ENCODE measurements at regions not wholly inside any gene's neighbourhood (a gene's known extent, or its start where the extent isn't known, plus 50 kb on each side); places are given as distances from the start of the nearest gene placed in this dataset.

DNA sequence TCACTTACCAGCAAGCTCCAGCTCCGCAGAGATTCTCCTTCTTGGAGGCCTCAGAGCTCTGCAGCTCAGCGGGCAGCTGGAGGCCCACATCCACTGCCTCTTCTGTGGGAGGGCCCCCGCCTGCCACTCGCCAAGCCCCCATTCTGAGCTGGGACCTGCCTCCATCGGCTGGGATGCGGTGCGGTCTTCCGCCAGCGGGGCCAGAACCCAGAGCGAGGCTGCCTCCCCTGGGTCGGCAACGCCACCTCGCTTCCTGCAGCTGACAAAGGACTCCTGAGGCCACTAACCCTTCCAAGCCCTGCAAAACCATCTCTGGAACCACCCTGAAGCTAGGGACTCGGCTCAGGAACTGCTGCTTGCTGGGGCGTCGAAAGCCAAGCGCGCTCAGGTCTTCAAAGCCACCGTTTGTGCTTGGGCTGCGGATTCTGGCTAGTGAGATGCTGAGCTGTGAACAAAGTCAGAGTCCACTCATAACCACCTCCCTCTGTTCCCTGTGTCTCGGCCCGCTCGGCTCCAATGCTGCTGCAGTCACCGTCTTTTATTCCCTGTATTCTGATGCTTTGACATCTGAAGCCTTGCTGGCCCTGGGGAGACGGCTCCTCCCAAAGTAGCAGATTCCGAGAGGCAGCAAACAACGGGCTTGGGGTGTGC lies 174.3 kb downstream of the ENGASE start:
- no peak for DNase-seq (ENCODE audit: low spot score)

DNA sequence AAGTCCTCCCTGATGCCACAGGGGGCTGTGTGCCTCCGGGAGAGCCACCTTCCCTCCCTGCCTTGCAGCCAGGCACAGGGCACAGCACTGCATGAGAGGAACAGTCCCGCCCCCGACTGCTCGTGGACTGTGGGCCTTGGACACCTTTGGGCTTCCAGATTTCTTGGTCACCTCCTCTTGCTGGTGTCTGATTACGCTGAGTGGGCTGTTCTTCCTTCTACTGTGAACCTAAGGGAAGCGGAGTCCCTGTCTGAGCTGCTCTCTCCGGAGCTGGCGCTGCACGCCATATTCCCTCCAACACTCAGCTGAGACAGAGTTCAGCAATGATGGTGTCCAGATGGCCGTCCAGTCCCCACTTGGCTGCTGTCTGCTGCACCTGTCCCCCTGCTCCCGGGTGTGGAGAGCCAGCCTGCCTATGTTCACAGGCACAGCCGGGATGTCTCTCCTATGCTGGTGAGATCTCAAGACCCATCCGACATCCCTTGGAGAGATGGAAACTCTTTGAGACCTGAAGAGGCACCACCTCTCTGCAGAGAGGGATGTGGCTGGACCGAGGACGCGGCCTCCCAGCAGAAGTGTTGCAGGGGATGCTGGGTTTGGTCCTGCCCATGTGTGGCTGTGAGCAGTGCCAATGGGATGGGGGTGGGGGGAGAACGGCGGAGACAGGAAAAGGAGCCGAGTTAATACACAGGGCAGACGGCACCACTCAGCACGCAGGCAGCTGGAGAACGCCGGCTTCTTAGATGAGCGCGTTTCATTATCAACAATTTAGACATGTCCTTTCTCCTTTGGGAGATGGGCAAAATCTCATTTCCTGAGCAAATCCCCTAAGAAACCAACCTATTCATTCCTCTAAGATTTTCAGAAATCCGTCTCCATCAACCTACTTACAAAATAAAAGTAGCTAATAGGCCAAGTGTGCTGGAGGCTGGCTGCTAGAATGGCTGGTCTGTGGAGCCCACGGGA lies 171.9 kb downstream of the ENGASE start:
- DNase-seq (ENCODE audit: low spot score), result no peak

DNA sequence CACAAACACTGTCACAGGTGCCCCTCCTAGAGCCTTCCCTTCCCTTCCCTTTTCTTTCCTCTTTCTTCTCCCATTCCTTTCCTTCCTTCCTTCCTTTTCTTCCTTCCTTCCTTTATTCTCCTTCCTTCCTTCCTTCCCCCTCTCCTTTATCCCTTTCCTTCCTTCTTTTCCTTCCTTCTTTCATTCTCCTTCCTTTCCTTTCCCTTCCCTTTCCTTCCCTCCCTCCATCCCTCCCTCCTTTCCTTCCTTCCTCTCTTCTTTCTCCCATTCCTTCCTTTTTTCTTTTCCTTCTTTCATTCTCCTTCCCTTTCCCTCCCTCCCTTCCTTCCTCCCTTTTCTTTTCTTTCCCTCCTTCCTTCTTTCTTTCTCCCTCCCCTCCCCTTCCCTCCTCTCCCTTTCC lies 170.0 kb downstream of the ENGASE start:
- no peak for DNase-seq (ENCODE audit: low spot score)

DNA sequence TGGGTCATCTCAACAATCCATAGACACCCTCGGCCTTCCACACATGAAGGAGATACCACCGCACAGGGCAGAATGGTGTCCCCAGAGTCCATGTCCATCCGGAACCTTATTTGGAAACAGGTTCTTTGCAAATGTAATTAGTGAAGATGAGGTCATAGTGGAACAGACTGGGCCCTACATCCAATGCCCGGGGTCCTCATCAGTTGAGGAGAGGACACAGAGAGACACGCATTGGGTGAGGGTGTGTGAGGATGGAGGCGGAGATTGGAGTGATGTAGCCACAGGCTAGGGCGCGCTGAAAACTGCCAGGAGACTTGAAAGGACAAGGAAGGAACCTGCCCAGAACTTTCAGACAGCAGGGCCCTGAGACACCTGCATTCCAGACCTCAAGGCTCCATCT lies 169.4 kb downstream of the ENGASE start:
- no peak for DNase-seq (ENCODE audit: low spot score)

DNA sequence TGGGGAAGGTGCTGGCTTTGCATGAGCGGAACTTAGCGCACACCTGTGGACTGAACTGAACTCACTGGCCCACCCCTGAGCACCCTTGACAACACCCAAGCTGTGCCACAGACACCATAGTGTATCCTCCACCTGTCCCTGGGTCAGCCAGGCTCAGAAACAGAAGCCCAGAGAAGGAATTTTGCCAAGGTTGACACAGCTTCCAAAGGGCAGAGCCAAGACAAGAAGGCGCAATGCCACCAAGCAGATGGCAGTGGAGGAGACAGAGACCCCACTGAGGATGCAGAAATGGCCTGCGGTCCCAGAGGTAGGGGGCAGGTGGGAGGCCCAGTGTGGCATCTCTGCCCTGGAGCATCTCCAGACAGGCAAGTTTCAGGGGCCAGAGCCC lies 169.0 kb downstream of the ENGASE start:
- DNase-seq (ENCODE audit: low spot score), result no peak

DNA sequence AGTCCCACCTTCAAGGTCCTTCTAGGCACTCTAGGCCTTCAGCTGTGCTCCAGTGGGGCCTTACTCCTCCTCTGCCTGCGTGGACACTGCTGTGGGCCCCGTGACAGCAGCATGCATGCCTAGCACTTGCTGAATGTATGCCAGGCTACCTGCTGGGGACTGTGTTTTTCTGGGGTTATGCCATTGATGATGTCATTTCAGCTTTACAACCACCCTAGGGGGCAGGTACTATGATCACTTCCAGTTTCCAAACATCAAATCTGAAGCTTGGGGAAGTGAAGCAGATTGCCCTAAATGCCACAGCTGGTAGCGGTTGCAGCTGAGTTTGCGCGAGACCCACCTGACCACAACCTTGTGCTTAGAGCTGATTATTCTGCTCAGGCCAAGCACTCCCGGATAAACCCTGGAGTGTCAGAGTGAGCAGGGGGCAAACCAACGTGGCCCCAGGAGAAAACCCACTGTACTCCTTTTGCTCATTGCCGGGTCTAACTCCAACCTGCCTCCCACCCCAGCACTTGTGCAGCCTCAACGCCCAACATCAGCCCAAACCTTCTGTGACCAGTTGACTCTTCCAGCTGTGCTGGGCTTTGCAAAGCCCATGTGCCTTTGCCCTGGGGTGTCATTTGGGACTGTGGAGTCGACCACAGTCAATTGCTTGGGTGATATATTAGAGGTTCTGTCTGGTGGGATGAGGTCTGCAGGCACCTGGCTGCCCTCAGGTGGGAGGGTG lies 168.4 kb downstream of the ENGASE start:
- DNase-seq (ENCODE audit: low spot score), result no peak

DNA sequence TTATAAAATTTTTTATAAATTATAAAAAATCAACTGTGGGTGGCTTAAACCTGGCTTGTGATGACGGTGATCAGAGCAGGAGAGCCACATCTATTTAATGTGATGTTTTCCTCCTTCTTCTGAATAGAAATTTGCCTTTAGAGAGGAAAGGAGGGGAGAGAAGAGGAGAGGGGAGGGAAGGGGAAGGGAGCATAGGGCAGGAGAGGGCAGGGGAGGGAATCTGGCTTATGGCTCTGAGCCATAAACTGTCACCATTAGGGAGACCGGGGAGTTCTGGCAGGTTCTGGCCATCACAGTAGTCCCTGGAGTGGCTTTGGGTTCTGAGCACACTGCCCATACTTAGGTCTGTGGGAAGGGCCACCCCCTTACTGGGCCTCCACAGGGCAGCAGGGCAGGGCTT lies 167.8 kb downstream of the ENGASE start:
- no peak for DNase-seq (ENCODE audit: low spot score)

DNA sequence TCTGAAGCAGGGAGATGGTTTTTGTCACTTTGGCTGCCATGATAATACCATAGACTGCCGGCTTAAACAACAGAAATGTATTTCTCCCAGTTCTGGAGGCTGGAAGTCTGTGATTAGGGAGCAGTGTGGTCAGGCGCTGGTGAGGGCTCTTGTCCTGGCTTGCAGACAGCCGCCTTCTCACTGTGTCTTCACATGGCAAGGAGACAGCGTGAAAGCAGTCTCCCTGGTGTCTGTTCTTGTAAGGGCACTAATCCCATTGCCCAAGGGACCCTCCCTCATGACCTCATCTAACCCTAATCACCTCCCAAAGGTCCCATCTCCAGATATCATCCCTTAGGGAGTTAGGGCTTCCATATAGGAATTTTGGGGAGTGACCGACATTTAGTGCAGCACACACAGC lies 167.0 kb downstream of the ENGASE start:
- no peak for DNase-seq (ENCODE audit: low spot score)

DNA sequence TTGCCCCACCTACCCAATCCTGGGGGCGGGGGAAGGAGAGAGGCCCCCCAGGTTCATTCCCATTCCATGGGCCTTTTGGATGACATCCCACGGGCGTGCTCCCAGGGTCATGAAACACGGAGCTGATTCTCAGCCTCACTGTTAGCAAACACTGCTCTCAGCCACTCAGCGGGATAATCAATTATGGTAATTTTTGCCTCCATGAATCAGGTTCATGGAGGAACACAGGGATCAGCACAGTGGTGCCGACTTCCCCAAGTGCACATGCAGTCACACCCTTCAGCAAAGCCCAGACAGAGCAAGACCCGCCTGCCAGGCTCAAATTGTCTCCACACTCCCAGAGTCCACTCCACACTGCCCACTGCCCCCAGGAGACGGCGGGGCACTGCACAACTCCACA lies 164.6 kb downstream of the ENGASE start:
- no peak for DNase-seq (ENCODE audit: low spot score)

DNA sequence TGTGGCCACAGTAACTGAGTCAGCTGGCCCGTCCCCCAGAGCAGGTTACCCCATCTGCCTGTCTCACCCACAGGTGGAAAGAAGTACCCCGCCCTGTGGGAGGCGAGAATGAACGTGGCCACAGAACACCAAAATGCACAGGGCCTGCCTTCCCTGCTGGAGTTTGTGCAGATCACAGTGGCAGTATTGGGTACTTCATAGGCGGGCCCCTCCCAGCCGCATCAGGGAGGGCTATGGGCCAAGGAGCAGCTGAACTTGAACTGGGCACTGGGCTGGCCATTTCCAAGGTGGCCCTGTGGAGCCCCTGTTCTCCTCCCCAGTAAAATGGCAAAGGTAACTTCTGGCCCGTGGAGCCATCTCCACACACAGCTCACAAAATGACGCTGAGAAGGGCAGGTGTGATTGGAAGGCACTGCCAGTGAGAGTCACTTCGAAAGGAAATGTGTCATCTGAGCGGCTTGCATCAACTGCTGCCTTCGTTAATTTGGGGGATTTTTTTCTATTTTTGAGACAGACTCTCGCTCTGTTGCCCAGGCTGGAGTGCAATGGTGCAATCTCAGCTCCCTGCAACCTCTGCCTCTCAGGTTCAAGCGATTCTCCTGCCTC lies 162.9 kb downstream of the ENGASE start:
- no peak for DNase-seq (ENCODE audit: low spot score)

DNA sequence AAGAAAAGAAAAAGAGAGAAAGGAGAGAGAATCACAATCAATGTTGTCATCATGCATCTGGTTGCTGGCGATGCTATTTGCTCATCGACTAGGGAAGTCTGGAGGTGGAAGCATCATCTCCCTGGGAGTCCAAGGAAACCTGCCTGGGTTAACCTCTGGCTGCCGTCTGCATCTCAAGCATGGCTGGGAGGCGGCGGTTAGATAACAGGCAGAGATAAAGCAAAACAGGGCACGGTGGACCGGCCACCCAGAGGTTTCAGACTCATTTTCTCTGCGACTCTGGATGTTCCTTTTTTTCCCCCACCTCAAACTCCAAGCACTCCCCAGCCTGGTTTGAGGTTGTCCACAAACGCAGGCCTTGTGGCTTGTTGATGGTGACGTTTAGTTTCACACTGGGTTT lies 161.2 kb downstream of the ENGASE start:
- DNase-seq (ENCODE audit: low spot score), result no peak

DNA sequence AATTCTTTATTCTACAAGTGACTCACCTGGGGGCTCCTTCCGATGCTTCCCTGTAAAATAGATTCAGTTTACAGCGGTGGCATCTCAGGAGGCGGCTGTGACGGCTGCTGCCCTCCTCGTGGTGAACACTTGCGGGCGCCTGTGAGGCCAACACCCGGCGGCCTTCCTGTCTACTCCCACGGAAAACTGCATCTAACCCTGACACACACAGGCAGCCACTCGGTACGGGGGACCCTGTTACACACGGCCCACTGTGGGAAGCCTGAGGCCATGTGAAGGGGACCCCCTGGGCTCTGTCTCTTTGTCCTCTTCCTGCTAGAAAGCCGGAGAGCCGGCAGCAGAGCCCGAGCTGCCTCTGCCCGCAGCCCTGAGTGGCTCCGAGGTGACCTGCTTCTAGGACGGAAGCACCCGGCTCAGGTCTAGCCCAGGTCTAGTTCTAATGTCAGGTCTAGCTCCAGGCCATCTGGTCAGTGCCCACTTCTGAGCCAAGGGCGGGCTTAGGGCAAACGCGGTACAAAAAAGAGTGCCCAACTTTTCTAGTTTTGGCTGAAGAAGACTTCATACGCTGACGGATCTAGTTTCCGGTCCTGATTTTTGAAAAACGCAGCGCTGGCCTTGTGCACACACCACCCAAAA lies 159.4 kb downstream of the ENGASE start:
- DNase-seq (ENCODE audit: low spot score), result no peak

DNA sequence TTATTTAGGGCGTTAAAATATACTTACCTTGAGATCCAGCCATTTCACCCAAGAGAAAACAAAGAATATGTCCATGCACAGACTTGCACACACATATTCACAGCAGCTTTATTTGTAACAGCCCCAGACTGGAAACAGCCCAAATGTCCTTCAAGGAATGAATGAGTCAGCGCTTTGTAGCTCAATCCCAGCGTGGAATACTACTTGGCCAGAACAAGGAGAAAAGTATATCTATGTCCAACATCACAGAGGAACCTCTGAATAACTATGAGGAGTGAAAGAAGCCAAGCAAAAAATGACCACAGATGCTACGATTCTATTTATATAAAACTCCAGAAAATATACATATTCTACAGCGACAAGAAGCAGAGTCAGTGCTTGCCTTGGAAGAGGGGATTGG lies 158.3 kb downstream of the ENGASE start:
- DNase-seq (ENCODE audit: low spot score), result no peak

DNA sequence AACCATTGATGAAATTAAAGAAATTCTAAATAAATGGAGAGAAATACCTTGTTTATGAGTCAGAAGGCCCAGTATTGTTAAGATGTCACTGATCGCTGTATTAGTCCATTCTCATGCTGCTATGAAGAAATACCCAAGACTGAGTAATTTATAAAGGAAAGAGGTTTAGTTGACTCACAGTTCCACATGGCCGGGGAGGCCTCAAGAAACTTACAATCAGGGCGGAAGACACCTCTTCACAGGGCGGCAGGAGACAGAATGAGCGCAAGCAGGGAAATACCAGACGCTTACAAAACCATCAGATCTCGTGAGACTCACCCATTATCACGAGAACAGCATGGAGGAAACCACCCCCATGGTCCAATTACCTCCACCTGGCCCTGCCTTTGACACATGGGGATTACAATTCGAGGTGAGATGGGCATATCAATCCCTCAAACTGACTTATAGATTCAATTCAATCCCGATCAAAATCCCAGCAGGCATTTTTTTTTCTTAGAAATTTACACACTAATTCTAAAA lies 157.2 kb downstream of the ENGASE start:
- DNase-seq (ENCODE audit: low spot score), result no peak

DNA sequence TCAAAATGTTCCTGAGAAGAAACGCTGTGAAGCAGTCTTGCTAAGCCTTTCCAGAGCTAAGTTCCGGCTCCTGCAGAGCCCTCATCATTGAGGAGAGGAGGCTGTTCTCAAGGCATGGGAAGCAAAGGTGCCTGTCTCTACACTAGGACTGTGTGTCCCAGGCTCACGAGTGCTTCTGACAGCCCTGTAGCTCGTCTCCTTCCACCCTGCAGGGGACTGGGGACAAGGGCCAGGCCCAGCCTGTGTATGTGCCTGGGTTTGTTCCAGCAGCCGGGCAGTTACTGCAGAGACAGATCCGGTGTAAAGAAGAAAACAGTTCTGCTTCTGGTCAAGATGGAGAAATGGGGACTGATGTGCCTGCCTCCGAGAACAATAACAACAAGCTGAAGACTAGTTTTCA lies 156.0 kb downstream of the ENGASE start:
- no peak for DNase-seq (ENCODE audit: low spot score)

DNA sequence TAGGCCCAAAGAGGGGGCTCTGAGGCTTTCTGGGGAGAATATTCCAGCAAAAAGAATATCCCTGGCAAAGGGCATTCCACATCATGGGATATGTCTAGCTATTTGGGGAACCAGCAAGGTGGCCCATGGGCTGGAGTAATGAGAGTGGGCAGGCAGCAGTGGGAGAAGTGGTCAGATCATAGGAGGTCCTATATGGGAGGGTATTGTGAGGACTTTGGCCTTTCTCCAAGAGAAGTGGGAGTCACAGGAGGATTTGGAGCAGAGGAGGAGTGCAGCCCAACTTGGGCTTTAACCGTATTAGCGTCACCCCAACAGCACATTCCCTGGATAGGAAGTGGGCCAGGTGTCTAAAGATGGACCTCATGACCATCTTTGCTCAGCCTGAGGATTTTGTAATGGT lies 151.4 kb downstream of the ENGASE start:
- no peak for DNase-seq (ENCODE audit: low spot score)

DNA sequence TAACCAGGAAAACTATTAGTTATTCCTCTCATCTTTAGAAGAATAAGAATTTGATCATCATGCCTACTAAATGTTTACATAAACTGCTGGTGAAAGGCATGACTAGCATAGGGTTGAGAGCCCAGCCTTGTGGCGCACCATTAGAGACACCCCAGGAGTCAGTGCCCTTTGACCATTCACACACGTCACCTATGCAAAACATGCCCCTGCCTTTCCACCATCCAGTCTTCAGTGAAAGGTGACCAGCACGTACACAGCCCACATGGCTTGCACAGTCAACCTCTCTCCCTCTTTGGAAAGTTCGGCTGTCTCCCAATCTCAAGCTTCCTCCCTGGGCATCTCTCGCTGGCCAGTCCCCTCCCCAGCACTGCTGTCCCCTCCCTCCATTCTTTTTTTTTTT lies 150.3 kb downstream of the ENGASE start:
- DNase-seq (ENCODE audit: low spot score), result no peak

DNA sequence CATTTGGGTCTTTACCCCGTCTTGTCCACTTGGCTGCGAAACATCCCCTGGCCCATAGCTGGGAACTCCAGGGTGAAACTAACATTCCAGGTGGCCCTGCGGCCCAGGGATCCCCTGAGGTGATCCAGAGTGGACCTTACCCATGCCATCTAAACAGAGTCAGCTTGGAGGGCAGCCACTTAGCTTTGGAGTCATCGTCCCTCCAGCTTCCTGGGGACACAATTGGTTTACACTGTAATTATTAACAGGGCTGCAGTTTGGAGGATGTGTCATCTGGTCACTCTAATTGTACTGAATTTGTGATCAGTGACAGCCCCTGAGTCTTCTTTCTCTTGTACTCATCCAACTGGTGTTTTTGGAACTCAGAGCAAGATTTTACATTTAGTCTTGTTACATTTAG lies 149.9 kb downstream of the ENGASE start:
- DNase-seq (ENCODE audit: low spot score), result no peak

DNA sequence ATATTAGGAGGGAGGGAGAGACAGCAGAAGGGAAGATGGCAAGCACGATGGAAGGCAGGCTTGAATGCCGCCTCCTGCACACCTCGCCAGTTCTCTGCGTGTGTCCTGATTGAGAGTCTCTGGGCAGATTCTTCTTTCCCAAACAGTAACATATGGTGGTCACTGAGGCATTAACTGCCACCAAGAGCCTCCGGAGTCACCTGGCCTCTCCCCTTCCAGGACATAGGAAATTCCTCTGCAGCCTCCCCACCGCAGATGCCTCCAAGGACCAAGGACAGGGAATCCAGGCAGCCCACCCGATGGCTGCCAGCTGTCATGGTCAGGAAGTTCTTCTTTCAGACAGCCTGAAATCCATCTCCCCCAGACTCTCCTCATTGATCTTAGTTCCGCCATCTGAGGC lies 149.3 kb downstream of the ENGASE start:
- no peak for DNase-seq (ENCODE audit: low spot score)

DNA sequence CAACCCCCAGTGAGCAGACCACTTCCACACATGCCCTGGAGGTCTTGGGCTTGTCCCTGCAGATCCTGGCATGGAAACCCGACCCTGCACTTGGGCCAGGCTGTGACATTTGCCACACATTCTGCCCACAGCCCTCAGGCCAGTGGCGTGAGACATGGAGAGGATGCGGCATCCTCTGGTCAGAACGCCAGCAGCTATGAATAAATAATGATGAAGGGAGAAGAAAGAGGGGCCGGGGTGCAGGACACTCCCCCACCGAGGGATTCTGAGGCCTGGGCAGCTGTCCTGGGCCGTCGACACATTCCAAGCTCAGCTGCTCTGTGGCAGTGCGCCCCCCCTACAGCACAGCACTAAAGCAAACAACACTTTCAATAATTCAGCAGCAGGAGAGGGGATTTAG lies 148.8 kb downstream of the ENGASE start:
- DNase-seq (ENCODE audit: low spot score), result no peak

DNA sequence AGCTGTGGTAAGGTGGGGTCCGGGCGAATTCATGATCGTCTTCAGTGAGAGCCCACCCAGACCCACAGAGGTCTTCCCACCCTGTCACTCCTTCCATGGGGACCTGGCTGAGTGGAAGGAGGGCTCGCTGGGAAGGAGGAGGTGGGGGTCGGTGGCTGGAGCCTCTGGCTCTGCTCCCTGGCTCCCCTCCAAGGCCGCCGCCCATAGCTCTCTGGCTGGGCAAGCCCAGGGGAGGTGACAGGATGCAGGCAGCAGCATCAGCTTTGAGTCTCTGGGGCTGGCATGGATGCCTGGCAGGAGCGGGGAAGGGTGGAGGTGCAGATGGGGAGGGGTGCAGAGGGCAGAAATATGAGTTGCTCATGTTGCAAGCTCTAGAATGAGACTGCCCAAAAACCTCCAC lies 147.0 kb downstream of the ENGASE start:
- no peak for DNase-seq (ENCODE audit: low spot score)
